ENCODE measurements at regions not wholly inside any gene's neighbourhood (a gene's known extent, or its start where the extent isn't known, plus 50 kb on each side); places are given as distances from the start of the nearest gene placed in this dataset.
"Not testable (repeated sequence)": the region's sequence is repeated elsewhere in the genome, so short reads cannot be mapped to it uniquely, and the experiment has no call there.

- DNase-seq (ENCODE audit: low read depth) = no peak
Measured at GRCh38 chr4:85165808-85166207, 199.3 kb upstream of the WDFY3 start.

GRCh38 chr4:85166318-85166717 lies 199.8 kb upstream of the WDFY3 start:
- peak; percentile 3 for DNase-seq (ENCODE audit: low read depth)

GRCh38 chr4:85168234-85168834 lies 201.8 kb upstream of the WDFY3 start:
- DNase-seq (ENCODE audit: low read depth) = no peak

- DNase-seq (ENCODE audit: low read depth) = no peak
Measured at GRCh38 chr4:85170241-85170640, 203.8 kb upstream of the WDFY3 start.

GRCh38 chr4:85175190-85175589 lies 208.7 kb upstream of the WDFY3 start:
- DNase-seq (ENCODE audit: low read depth) = no peak

- DNase-seq (ENCODE audit: low read depth) = no peak
Measured at GRCh38 chr4:85177092-85177491, 210.6 kb upstream of the WDFY3 start.

- no peak for DNase-seq (ENCODE audit: low read depth)
Measured at GRCh38 chr4:85177679-85178078, 211.2 kb upstream of the WDFY3 start.

- DNase-seq (ENCODE audit: low read depth) = no peak
Measured at GRCh38 chr4:85180533-85180932, 214.0 kb upstream of the WDFY3 start.

GRCh38 chr4:85187106-85187505 lies 220.6 kb upstream of the WDFY3 start:
- no peak for DNase-seq (ENCODE audit: low read depth)

- not testable (repeated sequence) for DNase-seq (ENCODE audit: low read depth)
Measured at GRCh38 chr4:85196015-85196414, 229.5 kb upstream of the WDFY3 start.

GRCh38 chr4:85200106-85200505 lies 233.6 kb upstream of the WDFY3 start:
- DNase-seq (ENCODE audit: low read depth) = no peak

GRCh38 chr4:85209161-85209560 lies 242.7 kb upstream of the WDFY3 start:
- peak; percentile 30 for DNase-seq (ENCODE audit: low read depth)

- DNase-seq (ENCODE audit: low read depth) = peak; percentile 43
Measured at GRCh38 chr4:85210353-85210752, 243.9 kb upstream of the WDFY3 start.

- DNase-seq (ENCODE audit: low read depth) = not testable (repeated sequence)
Measured at GRCh38 chr4:85216571-85216970, 250.1 kb upstream of the WDFY3 start.

- no peak for DNase-seq (ENCODE audit: low read depth)
Measured at GRCh38 chr4:85218756-85219155, 252.3 kb upstream of the WDFY3 start.

GRCh38 chr4:85221606-85222005 lies 253.3 kb upstream of the ARHGAP24 start:
- no peak for DNase-seq (ENCODE audit: low read depth)

- DNase-seq (ENCODE audit: low read depth) = no peak
Measured at GRCh38 chr4:85222561-85222960, 252.4 kb upstream of the ARHGAP24 start.

GRCh38 chr4:85228264-85228663 lies 246.7 kb upstream of the ARHGAP24 start:
- no peak for DNase-seq (ENCODE audit: low read depth)

GRCh38 chr4:85233516-85233915 lies 241.4 kb upstream of the ARHGAP24 start:
- DNase-seq (ENCODE audit: low read depth) = no peak

GRCh38 chr4:85243857-85244256 lies 231.1 kb upstream of the ARHGAP24 start:
- no peak for DNase-seq (ENCODE audit: low read depth)

GRCh38 chr4:85244638-85245037 lies 230.3 kb upstream of the ARHGAP24 start:
- DNase-seq (ENCODE audit: low read depth) = no peak

- no peak for DNase-seq (ENCODE audit: low read depth)
Measured at GRCh38 chr4:85246055-85246454, 228.9 kb upstream of the ARHGAP24 start.

- DNase-seq (ENCODE audit: low read depth) = no peak
Measured at GRCh38 chr4:85250852-85251251, 224.1 kb upstream of the ARHGAP24 start.

GRCh38 chr4:85257817-85258370 lies 217.1 kb upstream of the ARHGAP24 start:
- no peak for DNase-seq (ENCODE audit: low read depth)

Data from HS-27A (cell line).